IPS-18c (cell line): ENCODE measurements at regions not wholly inside any gene's neighbourhood (a gene's known extent, or its start where the extent isn't known, plus 50 kb on each side); places are given as distances from the start of the nearest gene placed in this dataset.
"Not testable (repeated sequence)": the region's sequence is repeated elsewhere in the genome, so short reads cannot be mapped to it uniquely, and the experiment has no call there.

Experiments used
- H3K4me3 ChIP-seq: 2 replicates; pipeline ENCODE4 v1.7.0; 2013; ENCODE audit warnings: low read depth, mild to moderate bottlenecking, low read length, moderate library complexity; ENCODE audit not compliant: insufficient read depth
- H3K9me3 ChIP-seq: one replicate; pipeline ENCODE4 v1.6.1; 2013; ENCODE audit warnings: mild to moderate bottlenecking, low read length, moderate library complexity; ENCODE audit not compliant: control insufficient read depth, insufficient read depth

DNA sequence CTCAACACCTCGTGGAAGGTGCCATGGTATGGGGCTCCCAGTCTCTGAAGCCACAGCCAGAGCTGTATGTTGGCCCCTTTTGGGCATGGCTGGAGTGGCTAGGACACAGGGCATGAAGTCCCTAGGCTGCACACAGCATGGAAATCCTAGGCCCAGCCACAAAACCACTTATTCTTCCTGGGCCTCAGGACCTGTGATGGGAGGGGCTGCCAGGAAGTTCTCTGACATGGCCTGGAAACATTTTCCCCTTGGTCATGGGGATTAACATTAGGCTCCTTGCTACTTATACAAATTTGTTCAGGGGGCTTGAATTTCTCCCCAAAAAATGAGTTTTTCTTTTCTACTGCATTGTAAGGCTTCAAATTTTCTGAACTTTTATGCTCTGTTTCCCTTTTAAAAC lies 2091.2 kb upstream of the ACO1 start:
- Histone ChIP-seq H3K9me3 (no peaks in the 10 kb centered on the region), H3K4me3 (no peak overlapping the region)

DNA sequence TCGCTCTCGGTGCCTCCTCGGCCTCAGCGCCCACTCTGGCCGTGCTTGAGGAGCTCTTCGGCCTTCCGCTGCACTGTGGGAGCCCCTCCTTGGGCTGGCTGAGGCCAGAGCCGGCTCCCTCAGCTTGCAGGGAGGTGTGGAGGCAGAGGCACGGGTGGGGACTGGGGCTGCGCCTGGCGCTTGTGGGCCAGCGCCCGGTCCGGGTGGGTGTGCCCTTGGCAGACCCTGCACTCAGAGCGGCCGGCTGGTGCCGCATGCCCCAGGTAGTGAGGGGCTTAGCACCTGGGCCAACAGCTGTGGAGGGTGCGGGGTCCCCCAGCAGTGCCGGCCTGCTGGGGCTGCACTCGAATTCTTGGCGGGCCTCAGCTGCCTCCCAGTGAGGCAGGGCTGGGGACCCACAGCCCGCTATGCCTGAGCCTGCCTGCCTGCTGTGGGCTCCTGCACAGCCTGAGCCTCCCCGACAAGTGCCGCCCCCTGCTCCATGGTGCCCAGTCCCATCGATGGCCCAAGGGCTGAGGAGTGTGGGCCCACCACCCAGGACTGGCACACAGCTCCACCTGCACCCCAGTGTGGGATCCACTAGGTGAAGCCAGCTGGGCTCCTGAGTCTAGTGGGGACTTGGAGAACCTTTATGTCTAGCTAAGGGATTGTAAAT lies 2085.2 kb upstream of the ACO1 start:
- Histone ChIP-seq H3K4me3 (no peak overlapping the region), H3K9me3 (no peaks in the 10 kb centered on the region)

DNA sequence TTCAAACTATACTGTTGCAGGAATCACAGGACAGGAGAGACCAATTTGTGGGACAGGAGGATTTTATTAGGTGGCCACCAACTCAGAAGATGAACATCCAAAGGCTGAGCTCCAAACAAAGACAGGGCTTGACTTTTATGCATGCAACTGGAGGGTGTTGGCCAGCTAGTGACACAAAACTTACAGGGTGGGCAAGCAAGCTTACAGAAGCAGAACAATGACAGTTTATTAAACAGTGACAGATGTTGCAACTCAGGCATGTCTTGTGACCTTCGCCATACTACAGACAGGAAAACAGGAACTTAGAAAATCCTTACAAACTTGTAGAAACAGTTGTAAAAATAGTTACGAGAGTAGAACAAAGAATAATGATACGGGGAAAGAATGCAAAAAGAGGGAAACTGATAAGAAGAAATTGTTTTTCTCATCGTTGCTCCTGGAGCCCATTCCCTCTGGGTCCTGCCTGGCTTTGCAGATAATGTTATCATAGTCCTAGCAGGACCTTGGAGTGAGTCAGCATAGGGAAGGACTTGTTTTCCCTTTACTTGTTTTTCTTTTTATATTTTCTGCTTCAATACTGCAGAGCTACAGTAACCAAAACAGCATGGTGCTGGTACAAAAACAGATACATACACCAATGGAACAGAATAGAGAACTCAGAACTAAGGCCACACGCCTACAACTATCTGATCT lies 2083.0 kb upstream of the ACO1 start:
- no peak overlapping the region for H3K4me3 ChIP-seq

DNA sequence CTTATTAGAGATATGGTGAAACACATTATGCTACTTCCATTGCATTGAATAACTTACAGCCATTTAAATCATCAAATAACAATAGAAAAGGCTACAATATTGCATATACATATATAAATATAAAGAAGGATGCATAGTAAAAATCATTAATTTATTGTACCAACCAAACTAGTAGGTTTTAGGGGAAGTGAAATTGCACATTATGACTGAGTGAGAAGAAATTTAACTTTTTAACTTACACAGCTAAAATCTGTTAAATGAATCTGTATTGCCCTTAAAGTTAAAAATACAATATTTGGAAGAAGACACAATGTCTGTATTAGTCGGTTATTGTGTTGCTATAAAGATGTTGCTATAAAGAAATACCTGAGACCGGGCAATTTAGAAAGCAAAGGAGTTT lies 2073.7 kb upstream of the ACO1 start:
- H3K9me3 ChIP-seq: no peaks in the 10 kb centered on the region

More for the DNA sequence above, 2083.0 kb upstream of the ACO1 start:
- H3K9me3 ChIP-seq: no peaks in the 10 kb centered on the region

DNA sequence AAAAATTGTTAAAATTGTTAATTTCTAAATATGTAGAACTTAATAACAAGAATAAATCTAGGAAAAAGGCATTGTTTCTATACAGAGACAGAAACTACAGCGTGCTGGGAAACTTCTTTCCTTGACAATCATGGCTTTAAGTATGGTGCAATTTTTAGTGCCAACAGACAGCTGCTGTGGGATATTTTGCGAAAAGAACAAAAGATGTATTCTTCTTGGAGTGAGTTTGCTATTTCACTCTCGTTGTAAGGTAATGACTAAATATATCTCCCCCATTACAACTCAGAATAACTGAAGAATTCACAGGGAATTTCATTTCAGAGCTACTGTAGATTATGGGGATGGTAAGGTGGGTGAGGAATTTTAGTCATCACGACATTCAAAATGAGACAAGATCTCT lies 2055.0 kb upstream of the ACO1 start:
- H3K9me3 ChIP-seq: no peaks in the 10 kb centered on the region
- H3K4me3 ChIP-seq: no peak overlapping the region

More for the DNA sequence above, 2073.7 kb upstream of the ACO1 start:
- H3K4me3 ChIP-seq: no peak overlapping the region

DNA sequence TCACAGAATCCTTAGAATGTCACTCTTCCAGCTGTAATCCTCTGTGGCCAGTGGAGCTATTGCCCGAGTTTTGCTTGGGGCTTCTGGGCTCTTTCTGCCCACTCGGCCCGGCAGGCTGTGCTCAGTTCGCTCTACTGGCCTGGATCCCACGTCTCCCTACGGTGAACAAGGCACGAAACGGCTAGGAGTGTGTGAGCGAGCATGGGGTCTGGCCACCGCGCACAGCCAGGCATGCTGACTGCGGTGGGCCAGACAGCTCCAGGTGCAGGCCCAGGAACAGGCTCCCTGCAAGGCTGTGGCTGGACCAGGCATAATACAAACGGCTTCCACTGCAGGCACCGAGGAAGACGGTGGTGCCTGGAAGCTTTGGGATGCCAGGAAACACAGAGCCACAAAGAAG lies 2035.5 kb upstream of the ACO1 start:
- H3K9me3 ChIP-seq: no peaks in the 10 kb centered on the region
- no peak overlapping the region for H3K4me3 ChIP-seq

GRCh38 chr9:30349526-30350513 lies 2034.6 kb upstream of the ACO1 start:
- Histone ChIP-seq H3K9me3 (no peaks in the 10 kb centered on the region), H3K4me3 (no peak overlapping the region)

DNA sequence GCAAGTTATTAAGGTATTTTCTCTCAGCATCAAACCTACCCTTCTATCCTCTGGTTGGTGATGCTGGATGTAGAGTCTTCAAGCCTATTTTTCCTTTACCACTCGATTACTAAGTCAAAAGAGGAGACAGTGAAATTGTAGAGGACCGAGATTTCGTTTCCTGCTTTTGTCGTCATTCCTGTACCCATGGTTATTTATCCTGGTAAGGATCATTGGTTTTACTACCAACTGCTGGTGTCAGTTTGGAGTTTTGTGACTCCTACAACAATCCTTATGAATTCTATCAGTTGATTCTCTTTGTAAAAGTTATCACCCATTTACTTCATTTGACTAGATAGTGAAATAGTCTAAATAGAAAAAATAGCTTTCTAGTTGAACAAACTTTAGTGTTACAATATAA lies 2028.2 kb upstream of the ACO1 start:
- Histone ChIP-seq H3K9me3 (no peaks in the 10 kb centered on the region), H3K4me3 (no peak overlapping the region)

GRCh38 chr9:30362373-30362772 lies 2022.1 kb upstream of the ACO1 start:
- H3K4me3 ChIP-seq: no peak overlapping the region

DNA sequence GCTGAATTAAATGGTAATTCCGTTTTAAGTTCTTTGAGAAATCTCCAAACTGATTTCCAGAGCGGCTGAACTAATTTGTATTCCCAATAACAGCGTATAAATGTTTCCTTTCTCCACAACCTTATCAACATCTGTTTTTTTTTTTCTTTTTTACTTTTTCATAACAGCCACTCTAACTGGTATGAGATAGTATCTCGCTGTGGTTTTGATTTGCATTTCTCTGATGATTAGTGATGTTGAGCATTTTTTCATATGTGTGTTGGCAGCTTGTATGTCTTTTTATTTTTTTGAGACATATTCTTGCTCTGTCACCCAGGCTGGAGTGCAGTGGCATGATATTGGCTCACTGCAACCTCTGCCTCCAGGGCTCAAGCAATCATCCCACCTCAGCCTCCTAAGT lies 2018.3 kb upstream of the ACO1 start:
- H3K4me3 ChIP-seq, H3K9me3 ChIP-seq: not testable (repeated sequence)

More at GRCh38 chr9:30362373-30362772, 2022.1 kb upstream of the ACO1 start:
- H3K9me3 ChIP-seq: no peaks in the 10 kb centered on the region

DNA sequence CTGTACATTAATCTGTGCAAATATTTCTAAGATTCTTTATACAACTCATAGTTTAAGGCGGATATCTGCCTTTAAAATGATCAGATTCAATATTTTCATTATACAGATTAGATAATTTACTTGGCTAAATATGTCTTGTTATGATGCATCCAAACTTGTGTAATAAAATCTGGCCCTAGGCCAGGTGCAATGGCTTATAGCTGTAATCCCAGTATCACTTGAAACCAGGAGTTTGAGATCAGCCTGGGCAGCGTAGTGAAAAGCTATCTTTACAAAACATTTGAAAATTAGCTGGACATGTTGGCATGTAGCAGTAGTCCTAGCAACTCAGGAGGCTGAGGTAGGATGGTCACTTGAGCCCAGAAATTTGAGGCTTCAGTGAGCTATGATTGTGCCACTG lies 2002.2 kb upstream of the ACO1 start:
- no peak overlapping the region for H3K4me3 ChIP-seq
- H3K9me3 ChIP-seq: no peaks in the 10 kb centered on the region

GRCh38 chr9:30410273-30410672 lies 1974.2 kb upstream of the ACO1 start:
- H3K4me3 ChIP-seq: no peak overlapping the region
- H3K9me3 ChIP-seq: no peaks in the 10 kb centered on the region

- Histone ChIP-seq H3K4me3 (no peak overlapping the region), H3K9me3 (no peaks in the 10 kb centered on the region)
Measured at GRCh38 chr9:30411571-30411970, 1972.9 kb upstream of the ACO1 start.

GRCh38 chr9:30459156-30459555 lies 1925.3 kb upstream of the ACO1 start:
- Histone ChIP-seq H3K9me3 (no peaks in the 10 kb centered on the region), H3K4me3 (no peak overlapping the region)

- no peaks in the 10 kb centered on the region for H3K9me3 ChIP-seq
- H3K4me3 ChIP-seq: no peak overlapping the region
Measured at GRCh38 chr9:30476826-30477225, 1907.6 kb upstream of the ACO1 start.

DNA sequence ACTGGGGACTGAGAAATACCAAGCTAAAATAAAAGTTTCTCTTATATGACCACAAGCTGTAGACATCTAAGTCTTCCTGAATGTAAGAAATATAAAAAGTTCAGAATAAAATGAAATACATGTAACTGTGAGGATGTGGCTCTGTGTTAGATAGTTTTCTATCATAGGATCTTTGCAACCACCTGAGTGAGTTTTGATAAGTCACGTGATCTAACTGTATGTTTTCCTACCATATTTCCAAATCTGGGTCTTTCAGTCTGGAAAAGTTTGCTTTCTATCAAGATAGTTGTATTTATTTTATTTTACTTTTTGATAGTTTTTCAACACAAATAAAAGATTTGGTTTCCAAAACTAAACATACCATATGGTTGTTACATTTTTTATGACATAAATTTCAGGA lies 1905.8 kb upstream of the ACO1 start:
- H3K4me3 ChIP-seq: no peak overlapping the region
- no peaks in the 10 kb centered on the region for H3K9me3 ChIP-seq

- no peaks in the 10 kb centered on the region for H3K9me3 ChIP-seq
- no peak overlapping the region for H3K4me3 ChIP-seq
Measured at GRCh38 chr9:30482499-30482898, 1901.9 kb upstream of the ACO1 start.

- no peaks in the 10 kb centered on the region for H3K9me3 ChIP-seq
- no peak overlapping the region for H3K4me3 ChIP-seq
Measured at GRCh38 chr9:30484690-30485089, 1899.8 kb upstream of the ACO1 start.
